Lower leg skin (tissue), 3 donors: ENCODE measurements at regions not wholly inside any gene's neighbourhood (a gene's known extent, or its start where the extent isn't known, plus 50 kb on each side); places are given as distances from the start of the nearest gene placed in this dataset.

Source experiments
- POLR2A ChIP-seq, 2 donors: fragments of 450-650 bp; IDR thresholded peaks; one replicate each; pipeline ENCODE4 v1.6.1; 2016 to 2017; ENCODE audit warnings: antibody characterized with exemption in 2 of 2, mild to moderate bottlenecking in 1 of 2, moderate library complexity in 1 of 2
- TF ChIP-seq, protein P1 (sequence below), 3 donors: fragments of 450-650 bp; IDR thresholded peaks; one replicate each; pipeline ENCODE4 v1.5.1; 2016; ENCODE audit warnings: antibody characterized with exemption in 3 of 3, mild to moderate bottlenecking in 3 of 3, moderate library complexity in 2 of 3

DNA sequence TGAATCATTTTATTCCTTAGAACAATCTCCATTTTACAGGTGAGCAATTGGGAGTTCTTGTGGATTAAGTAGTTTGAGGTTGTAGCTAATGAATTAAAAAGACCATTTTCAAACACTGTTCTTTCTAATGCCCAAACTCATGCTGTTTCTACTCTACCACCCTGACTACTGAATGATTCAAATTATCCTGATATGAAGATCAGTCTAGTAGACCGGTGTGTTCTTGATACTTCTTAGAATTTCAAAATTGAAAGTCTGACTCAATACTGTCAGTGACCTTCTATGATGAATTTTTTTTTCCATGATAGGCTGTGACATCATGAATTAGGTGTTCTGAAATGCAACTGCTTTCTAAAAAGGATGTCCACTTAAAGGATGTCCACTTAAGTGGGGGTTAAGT lies 515.5 kb downstream of the DMAC1 start:
- TF ChIP-seq POLR2A (IDR thresholded peaks at IDR 0.05) = no peak
- TF ChIP-seq, protein P1, sequence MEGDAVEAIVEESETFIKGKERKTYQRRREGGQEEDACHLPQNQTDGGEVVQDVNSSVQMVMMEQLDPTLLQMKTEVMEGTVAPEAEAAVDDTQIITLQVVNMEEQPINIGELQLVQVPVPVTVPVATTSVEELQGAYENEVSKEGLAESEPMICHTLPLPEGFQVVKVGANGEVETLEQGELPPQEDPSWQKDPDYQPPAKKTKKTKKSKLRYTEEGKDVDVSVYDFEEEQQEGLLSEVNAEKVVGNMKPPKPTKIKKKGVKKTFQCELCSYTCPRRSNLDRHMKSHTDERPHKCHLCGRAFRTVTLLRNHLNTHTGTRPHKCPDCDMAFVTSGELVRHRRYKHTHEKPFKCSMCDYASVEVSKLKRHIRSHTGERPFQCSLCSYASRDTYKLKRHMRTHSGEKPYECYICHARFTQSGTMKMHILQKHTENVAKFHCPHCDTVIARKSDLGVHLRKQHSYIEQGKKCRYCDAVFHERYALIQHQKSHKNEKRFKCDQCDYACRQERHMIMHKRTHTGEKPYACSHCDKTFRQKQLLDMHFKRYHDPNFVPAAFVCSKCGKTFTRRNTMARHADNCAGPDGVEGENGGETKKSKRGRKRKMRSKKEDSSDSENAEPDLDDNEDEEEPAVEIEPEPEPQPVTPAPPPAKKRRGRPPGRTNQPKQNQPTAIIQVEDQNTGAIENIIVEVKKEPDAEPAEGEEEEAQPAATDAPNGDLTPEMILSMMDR (IDR thresholded peaks at IDR 0.05) = no peak
